Epithelial cell of esophagus (primary cell): ENCODE measurements at regions not wholly inside any gene's neighbourhood (a gene's known extent, or its start where the extent isn't known, plus 50 kb on each side); places are given as distances from the start of the nearest gene placed in this dataset.

ENCODE experiments used
- DNase-seq: peaks from one replicate; pipeline ENCODE4 v3.0.0; 2010; ENCODE audit warnings: low read depth
- H3K4me3 ChIP-seq: 2 replicates; pipeline ENCODE4 v1.5.1; 2011; ENCODE audit warnings: mild to moderate bottlenecking, low read length, control low read depth
- CTCF ChIP-seq: IDR thresholded peaks from 2 replicates; pipeline ENCODE4 v1.5.1; 2011; ENCODE audit warnings: low read depth, mild to moderate bottlenecking, low read length, control low read depth, inconsistent platforms; ENCODE audit not compliant: insufficient read depth; ENCODE audit errors: missing control alignments

- DNase-seq = no peak
- TF ChIP-seq CTCF = no peak
These were observed 114.0 kb downstream of the RPAP3 start for GRCh38 chr12:47591795-47592194.

DNA sequence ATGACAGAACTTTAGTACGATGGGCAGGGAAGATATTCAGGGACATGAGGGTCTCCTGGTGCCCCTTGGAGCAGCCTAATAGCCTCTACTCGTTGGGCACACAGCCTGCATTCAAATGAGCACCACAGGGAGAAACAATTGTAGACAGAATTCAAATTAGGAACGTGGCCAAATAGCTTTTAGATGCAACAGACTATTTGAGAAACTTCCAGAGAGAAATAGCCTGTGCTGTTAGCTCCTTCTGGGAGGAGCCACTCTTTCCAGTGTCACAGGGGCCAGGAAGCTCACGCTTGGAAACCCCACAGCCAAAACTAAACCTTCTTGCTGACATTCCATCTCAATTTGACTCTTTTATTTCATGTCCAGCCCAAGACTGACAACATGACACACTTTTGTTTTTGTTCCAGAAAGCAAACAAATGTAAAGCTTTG lies 114.5 kb downstream of the RPAP3 start:
- no peak for DNase-seq

More at GRCh38 chr12:47591795-47592194, 114.0 kb downstream of the RPAP3 start:
- H3K4me3 ChIP-seq = no peak overlapping the region

GRCh38 chr12:47590771-47591360 lies 115.0 kb downstream of the RPAP3 start:
- no peak for DNase-seq
- no peak overlapping the region for H3K4me3 ChIP-seq
- no peak for TF ChIP-seq CTCF

More for the DNA sequence above, 114.5 kb downstream of the RPAP3 start:
- no peak overlapping the region for H3K4me3 ChIP-seq
- no peak for TF ChIP-seq CTCF

- no peak for DNase-seq
- no peak for TF ChIP-seq CTCF
- H3K4me3 ChIP-seq = no peak overlapping the region
These were observed 118.7 kb downstream of the RPAP3 start for GRCh38 chr12:47586952-47587669.

DNA sequence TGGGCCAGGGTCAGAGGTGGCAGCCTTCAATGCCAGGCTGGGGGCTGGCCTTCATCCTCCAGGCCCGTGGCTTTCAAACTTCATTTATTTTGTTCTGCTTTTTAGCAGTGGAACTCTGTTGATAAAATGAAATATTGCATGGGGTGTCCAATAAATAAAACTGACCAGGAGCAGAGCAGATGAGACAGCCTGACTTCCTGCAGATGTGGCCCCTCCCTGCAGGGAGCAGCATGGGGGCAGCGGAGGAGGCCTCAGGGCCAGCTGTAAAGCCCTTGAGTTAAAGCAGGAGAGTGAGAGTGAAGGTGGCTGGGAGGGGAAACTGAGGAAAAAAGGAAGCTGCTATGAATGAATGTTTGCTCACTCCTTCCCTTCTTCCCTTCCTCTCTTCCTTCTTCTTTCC lies 120.3 kb downstream of the RPAP3 start:
- no peak for DNase-seq
- no peak overlapping the region for H3K4me3 ChIP-seq
- no peak for TF ChIP-seq CTCF

DNA sequence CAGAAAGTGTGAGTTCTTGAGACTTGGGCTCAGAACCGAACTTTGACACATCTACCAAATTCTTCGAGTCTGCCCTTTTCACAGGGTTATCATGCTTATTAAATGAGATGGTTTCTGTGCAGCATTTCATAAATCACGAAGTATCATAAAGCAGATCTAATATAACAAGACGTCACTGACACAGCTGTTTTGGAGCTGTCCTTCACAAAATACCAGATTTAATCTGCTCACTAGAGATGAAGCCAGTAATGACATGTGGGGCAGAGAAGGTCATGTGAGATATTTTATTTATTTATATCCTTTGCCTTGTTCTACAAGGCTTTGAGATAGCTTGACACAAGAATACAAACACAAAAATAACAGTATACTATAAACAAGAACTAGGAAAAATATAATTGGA lies 127.0 kb downstream of the RPAP3 start:
- TF ChIP-seq CTCF = no peak
- no peak for DNase-seq
- no peak overlapping the region for H3K4me3 ChIP-seq
